DOHH2 (cell line): ENCODE measurements at regions not wholly inside any gene's neighbourhood (a gene's known extent, or its start where the extent isn't known, plus 50 kb on each side); places are given as distances from the start of the nearest gene placed in this dataset.

ENCODE experiments used
- EZH2phosphoT487 ChIP-seq: fragments of 200-600 bp; sonication (generic); IDR thresholded peaks from 2 replicates; pipeline ENCODE4 v1.6.1; 2017; ENCODE audit warnings: borderline replicate concordance, mild to moderate bottlenecking, antibody characterized with exemption, low read length, moderate library complexity, mixed read lengths
- TF ChIP-seq, protein P1 (sequence below): fragments of 200-600 bp; sonication (generic); IDR thresholded peaks from one replicate; pipeline ENCODE4 v1.5.1; 2014; ENCODE audit warnings: antibody characterized with exemption, mild to moderate bottlenecking, low read depth, low read length; ENCODE audit not compliant: poor library complexity, severe bottlenecking

DNA sequence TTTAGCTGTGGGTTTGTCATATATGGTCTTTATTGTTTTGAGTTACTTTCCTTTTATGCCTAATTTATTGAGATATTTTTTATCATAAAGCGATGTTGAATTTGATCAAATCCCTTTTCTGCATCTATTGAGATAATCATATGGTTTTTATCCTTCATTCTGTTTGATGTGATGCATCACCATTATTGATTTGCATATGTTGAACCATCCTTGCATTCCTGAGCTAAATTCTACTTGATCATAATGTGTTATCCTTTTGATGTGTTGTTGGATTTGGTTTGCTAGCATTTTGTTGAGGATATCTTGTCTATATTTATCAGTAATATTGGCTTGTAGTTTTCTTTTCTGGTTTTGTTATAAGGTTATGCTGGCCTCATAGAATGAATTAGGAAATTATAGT is 308.5 kb downstream of the ADCYAP1 start:
- TF ChIP-seq, protein P1, sequence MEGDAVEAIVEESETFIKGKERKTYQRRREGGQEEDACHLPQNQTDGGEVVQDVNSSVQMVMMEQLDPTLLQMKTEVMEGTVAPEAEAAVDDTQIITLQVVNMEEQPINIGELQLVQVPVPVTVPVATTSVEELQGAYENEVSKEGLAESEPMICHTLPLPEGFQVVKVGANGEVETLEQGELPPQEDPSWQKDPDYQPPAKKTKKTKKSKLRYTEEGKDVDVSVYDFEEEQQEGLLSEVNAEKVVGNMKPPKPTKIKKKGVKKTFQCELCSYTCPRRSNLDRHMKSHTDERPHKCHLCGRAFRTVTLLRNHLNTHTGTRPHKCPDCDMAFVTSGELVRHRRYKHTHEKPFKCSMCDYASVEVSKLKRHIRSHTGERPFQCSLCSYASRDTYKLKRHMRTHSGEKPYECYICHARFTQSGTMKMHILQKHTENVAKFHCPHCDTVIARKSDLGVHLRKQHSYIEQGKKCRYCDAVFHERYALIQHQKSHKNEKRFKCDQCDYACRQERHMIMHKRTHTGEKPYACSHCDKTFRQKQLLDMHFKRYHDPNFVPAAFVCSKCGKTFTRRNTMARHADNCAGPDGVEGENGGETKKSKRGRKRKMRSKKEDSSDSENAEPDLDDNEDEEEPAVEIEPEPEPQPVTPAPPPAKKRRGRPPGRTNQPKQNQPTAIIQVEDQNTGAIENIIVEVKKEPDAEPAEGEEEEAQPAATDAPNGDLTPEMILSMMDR: no peak
- no peak for TF ChIP-seq EZH2phosphoT487
